ENCODE measurements at regions not wholly inside any gene's neighbourhood (a gene's known extent, or its start where the extent isn't known, plus 50 kb on each side); places are given as distances from the start of the nearest gene placed in this dataset.

- TF ChIP-seq CTCF (IDR thresholded peaks at IDR 0.05) (no peak), EP300 (IDR thresholded peaks at IDR 0.05; ENCODE audit: low read depth) (no peak), POLR2AphosphoS5 (IDR thresholded peaks at IDR 0.05) (no peak)
Observed at GRCh38 chr13:88744289-88744688, 1073.1 kb downstream of the SLITRK5 start.
